ENCODE measurements at regions not wholly inside any gene's neighbourhood (a gene's known extent, or its start where the extent isn't known, plus 50 kb on each side); places are given as distances from the start of the nearest gene placed in this dataset.
"Not testable (repeated sequence)": the region's sequence is repeated elsewhere in the genome, so short reads cannot be mapped to it uniquely, and the experiment has no call there.

GRCh38 chr10:119996944-119997343 lies 104.4 kb downstream of the SEC23IP start:
- DNase-seq (ENCODE audit: low read depth): no peak

DNA sequence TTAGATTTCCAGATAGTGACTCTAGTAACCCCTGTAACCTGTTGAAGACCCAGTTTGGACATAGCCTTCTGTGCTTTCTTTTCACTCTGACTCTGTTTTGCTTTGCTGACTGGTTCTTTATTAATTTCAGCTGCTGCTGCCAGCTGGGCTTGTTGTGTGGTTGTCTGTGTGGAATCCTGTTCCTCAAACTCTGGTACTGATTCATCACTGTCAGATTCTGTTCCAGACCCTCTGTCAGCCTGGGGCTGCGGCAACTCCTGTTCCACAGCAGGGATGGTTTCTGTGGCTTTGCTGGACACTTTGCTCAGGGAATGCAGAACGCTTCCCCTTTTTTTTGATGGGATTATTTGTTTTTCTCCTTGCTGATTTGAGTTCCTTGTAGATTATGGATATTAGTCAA lies 104.9 kb downstream of the SEC23IP start:
- no peak for DNase-seq (ENCODE audit: low read depth)

GRCh38 chr10:120002785-120003184 lies 110.3 kb downstream of the SEC23IP start:
- DNase-seq (ENCODE audit: low read depth): no peak

- no peak for DNase-seq (ENCODE audit: low read depth)
Measured at GRCh38 chr10:120005207-120006201, 113.0 kb downstream of the SEC23IP start.

DNA sequence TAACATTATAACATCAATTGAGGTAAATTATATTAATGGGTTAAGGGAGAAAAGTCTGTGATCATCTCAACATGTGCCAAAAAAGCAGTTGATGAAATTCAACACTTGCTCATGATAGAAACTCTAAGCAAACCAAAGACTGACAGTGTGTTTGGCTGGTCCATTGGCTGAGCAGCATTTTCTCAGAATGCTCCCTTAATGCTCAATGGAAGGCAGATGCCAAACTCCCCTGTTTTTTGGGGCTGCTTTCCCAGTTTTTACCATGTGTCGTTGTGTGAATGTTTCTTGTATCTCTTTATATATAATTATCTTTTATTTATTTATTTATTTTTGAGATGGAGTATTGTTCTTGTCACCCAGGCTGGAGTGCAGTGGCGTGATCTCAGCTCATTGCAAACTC lies 114.7 kb downstream of the SEC23IP start:
- DNase-seq (ENCODE audit: low read depth): no peak

DNA sequence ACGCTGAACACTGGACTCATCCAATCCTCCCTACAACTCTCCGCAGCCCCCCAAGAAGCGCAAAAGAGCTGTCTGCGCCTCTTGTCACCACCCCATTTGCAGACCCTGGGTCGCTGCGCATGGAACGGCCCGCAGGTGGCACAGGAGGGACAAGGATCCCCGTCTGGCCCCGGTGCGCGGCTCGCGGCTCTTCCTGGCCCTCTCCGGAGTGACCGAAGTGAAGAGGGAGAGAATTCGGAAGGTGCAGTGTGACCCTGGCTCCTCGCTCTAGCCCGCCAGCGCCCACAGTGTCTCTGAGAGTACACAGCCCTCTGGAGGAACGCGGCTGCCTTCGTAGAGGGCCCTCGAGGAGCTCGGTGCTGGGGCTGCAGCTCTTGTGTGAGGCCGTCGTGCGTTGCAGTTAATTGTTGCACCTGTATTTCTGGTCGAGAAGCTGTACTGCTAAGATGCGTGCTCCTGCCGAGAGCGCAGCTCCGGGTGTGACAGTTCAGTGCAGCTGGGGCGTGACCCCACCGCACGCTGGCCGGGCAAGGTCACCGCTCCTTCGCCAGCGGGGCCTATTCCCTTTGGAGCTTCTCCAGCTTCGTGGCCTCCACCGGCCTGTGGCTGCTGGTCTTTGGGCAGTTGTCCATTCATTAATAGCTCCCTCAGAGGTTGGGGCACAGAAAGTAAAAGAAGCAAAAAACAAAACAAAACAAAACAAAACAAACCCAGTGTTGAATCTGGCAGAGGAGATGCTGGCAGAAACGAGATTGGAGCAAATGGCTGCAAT lies 119.0 kb downstream of the SEC23IP start:
- DNase-seq (ENCODE audit: low read depth): no peak

DNA sequence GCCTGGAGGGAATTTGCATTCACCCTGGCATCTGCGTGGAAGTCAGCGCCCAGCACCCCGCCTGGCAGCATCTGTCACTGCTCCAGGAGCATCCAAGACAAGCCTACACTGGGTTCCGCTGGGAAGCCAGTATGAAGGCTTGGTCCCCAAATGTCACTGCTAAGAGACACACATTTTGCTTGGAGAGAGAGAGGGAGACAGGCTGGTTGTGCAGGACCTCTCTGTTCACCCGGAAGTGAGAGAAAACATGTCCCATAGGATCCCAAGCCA lies 119.5 kb downstream of the SEC23IP start:
- DNase-seq (ENCODE audit: low read depth): no peak

DNA sequence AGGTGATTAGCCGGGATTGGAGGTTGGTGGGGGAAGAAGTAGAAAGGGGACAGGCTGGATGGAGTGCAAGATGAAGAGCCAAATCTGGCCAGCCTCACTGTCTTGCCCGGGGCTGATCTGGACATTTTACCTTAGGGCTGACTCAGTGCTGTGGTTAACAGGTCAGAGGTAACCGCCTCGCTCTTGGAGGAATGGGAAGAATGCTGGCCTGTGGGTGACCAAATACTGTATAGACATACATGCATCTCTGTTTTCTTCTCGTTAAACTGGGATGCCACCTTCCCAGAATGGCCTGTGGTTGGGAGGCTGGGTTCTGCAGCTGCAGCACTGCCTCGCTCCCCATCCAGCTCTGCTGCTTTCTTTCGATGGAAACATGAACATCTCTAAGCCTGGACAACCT lies 120.0 kb downstream of the SEC23IP start:
- no peak for DNase-seq (ENCODE audit: low read depth)

DNA sequence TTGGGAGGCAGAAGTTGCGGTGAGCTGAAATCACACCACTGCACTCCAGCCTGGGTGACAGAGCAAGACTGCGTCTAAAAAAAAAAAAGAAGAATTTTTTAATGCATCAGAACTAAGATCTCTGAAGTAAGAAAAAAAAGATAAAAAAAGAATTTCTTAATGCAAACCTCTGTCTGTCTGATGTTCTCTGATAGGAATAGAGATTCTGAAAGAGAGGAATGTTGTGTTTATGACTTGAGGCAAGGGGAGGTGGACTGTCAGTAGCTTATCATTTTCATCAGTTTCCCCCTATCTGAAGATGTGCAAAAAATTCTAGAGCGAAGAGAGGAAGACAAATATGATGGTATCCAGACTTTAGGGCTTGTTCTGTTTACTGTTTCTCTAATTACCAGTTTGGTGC lies 121.5 kb downstream of the SEC23IP start:
- no peak for DNase-seq (ENCODE audit: low read depth)

DNA sequence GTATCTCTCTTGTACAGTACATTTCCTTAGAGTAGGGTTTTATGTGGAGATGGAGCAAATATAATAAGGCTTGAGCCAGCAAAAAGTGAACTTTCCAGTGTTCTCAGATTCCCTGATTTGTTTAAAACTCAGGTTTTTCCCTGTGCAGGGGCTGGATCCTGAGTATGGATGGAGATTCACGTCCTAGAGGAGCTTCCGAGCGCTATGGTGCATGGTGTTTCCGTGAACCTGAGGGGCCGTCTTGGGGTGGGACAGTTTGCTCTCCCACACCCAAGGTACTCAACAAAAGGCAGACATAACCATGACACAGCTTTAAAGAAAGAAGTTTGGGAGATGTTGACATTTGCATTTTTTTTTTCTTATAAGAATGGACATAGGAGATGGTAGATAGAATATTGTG lies 122.5 kb downstream of the SEC23IP start:
- no peak for DNase-seq (ENCODE audit: low read depth)

DNA sequence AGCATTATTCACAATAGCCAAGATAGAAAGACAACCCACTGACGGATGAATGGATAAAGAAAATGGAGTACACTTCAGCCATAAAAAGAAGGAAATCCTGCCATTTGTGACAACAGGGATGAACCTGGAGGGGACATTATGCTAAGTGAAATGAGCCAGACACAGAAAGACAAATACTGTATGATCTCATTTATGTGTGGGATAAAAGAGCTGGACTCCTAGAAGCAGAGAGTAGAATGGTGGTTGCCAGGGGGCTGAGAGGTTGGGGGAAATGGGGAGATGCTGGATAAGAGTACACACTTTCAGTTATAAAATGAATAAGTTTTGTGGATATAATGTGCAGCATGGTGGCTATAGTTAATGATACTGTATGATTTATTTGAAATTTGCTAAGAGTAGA lies 124.4 kb downstream of the SEC23IP start:
- no peak for DNase-seq (ENCODE audit: low read depth)

GRCh38 chr10:120017733-120018417 lies 125.3 kb downstream of the SEC23IP start:
- no peak for DNase-seq (ENCODE audit: low read depth)

DNA sequence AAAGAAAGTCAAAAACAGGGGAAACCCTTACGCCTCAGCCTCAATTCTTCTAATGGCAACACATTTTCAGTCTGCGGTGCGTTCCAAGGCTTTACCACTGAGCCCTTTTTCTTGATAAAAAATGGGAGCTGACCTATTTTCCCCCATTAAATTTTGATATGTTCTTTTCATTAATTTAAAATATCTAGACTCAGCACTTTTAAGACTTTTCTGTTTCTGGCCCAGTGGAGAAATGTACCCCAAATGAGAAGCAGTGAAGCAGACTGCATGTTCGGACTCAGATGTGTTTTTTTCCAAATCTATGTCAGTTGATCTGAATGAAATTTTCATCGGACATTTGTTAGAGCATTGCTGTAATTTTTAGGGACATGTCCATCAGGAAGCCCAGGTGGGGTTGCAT lies 126.2 kb downstream of the SEC23IP start:
- DNase-seq (ENCODE audit: low read depth): no peak

- no peak for DNase-seq (ENCODE audit: low read depth)
Measured at GRCh38 chr10:120019568-120019967, 127.0 kb downstream of the SEC23IP start.

- DNase-seq (ENCODE audit: low read depth): no peak
Measured at GRCh38 chr10:120022357-120022756, 129.8 kb downstream of the SEC23IP start.

GRCh38 chr10:120034236-120034635 lies 141.7 kb downstream of the SEC23IP start:
- DNase-seq (ENCODE audit: low read depth): no peak

- DNase-seq (ENCODE audit: low read depth): no peak
Measured at GRCh38 chr10:120039046-120039445, 146.5 kb downstream of the SEC23IP start.

DNA sequence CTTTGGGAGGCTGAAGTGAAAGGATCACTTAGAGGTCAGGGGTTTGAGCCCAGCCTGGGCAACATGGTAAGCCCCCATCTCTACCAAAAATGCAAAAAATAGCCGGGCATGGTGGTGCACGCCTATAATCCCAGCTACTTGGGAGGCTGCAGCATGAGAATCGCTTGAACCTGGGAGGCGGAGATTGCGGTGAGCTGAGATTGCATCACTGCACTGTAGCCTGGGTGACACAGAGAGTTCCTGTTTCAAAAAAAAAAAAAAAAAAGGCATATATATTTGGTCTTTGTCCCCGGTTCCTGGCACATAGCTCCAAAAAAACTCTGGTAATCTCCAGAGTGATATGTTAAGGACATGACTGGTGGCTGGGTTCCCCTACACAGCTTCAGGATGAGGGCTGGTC lies 147.3 kb downstream of the SEC23IP start:
- DNase-seq (ENCODE audit: low read depth): no peak

GRCh38 chr10:120041807-120042559 lies 149.5 kb downstream of the SEC23IP start:
- DNase-seq (ENCODE audit: low read depth): no peak

GRCh38 chr10:120042705-120043104 lies 150.2 kb downstream of the SEC23IP start:
- DNase-seq (ENCODE audit: low read depth): no peak

- not testable (repeated sequence) for DNase-seq (ENCODE audit: low read depth)
Measured at GRCh38 chr10:120047373-120047772, 154.8 kb downstream of the SEC23IP start.

- DNase-seq (ENCODE audit: low read depth): no peak
Measured at GRCh38 chr10:120047926-120048325, 155.4 kb downstream of the SEC23IP start.

Data from activated T-cell treated with anti-CD3 and anti-CD28 coated beads for 1 hour (primary cell).